ENCODE measurements at regions not wholly inside any gene's neighbourhood (a gene's known extent, or its start where the extent isn't known, plus 50 kb on each side); places are given as distances from the start of the nearest gene placed in this dataset.

DNA sequence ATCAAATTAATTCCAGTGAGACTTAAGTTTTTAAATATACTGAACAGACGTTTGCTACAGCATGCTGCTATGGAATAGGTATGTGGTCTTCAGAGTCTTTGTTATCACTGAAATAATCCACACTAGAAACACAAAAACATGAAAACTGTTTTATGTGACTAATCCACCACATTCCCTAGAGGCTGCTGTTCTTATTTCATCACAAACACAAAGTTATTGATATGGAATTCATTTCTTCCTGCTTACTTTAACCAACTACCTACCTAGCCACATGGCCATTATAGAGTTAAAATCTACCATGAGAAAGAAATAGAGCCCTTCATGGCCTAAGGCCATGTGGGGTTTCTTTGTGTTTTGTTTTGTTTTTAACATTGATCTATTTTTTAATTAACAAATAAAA lies 232.3 kb upstream of the PTGER4 start:
- no peak overlapping the region for H2BK5ac ChIP-seq (ENCODE audit: insufficient read length, low read length)
- H2AFZ ChIP-seq (ENCODE audit: low read length): no peak overlapping the region
- no peak overlapping the region for H3K27ac Mint-ChIP-seq
- H4K5ac ChIP-seq (ENCODE audit: insufficient read length, low read depth, low read length): no peak overlapping the region
- H3K23ac ChIP-seq (ENCODE audit: insufficient read length, low read depth, low read length): no peak overlapping the region
- no peak overlapping the region for H3K4ac ChIP-seq (ENCODE audit: low read depth, low read length)
- H2BK20ac ChIP-seq (ENCODE audit: low read depth, low read length, poor library complexity, severe bottlenecking): no peak overlapping the region
- H3K4me1 ChIP-seq (ENCODE audit: insufficient read depth, low read length): no peaks in the 10 kb centered on the region
- H3K27ac ChIP-seq (ENCODE audit: insufficient read length, low read depth, low read length): no peak overlapping the region
- no peaks in the 10 kb centered on the region for H4K20me1 ChIP-seq (ENCODE audit: control insufficient read depth, insufficient read depth, insufficient read length)
- no peak overlapping the region for H4K91ac ChIP-seq (ENCODE audit: insufficient read length, low read depth, low read length)
- WGBS (ENCODE audit: extremely low coverage, insufficient read length, low lambda C conversion rate): no CpG with 5 or more reads among the region's 1 CpG
- no peak overlapping the region for H3K56ac ChIP-seq (ENCODE audit: insufficient read length, low read depth, low read length)
- no peak overlapping the region for H2BK120ac ChIP-seq (ENCODE audit: low read depth, low read length, poor library complexity, severe bottlenecking)
- peaks cover 1 to 7% of the 10 kb centered on the region in 2 experiments; a peak in 2 of 4 replicates for H3K4me1 Mint-ChIP-seq
- H3K9ac ChIP-seq (ENCODE audit: extremely low read depth, insufficient read length, low read length): no peak overlapping the region
- no peak overlapping the region for H3T11ph ChIP-seq (ENCODE audit: low read length)
- H3K23me2 ChIP-seq (ENCODE audit: insufficient read length, low read depth, low read length, poor library complexity, severe bottlenecking): no peaks in the 10 kb centered on the region
- no peak for DNase-seq
- H3K14ac ChIP-seq (ENCODE audit: insufficient read depth, low read length): no peak overlapping the region
- no peaks in the 10 kb centered on the region; the same call in 1 of the 2 replicates for H3K27me3 Mint-ChIP-seq (ENCODE audit: low read depth)
- no peak overlapping the region for H3K4me3 Mint-ChIP-seq
- no peak overlapping the region for H2BK15ac ChIP-seq (ENCODE audit: low read depth, low read length)
- TF ChIP-seq, protein P1, sequence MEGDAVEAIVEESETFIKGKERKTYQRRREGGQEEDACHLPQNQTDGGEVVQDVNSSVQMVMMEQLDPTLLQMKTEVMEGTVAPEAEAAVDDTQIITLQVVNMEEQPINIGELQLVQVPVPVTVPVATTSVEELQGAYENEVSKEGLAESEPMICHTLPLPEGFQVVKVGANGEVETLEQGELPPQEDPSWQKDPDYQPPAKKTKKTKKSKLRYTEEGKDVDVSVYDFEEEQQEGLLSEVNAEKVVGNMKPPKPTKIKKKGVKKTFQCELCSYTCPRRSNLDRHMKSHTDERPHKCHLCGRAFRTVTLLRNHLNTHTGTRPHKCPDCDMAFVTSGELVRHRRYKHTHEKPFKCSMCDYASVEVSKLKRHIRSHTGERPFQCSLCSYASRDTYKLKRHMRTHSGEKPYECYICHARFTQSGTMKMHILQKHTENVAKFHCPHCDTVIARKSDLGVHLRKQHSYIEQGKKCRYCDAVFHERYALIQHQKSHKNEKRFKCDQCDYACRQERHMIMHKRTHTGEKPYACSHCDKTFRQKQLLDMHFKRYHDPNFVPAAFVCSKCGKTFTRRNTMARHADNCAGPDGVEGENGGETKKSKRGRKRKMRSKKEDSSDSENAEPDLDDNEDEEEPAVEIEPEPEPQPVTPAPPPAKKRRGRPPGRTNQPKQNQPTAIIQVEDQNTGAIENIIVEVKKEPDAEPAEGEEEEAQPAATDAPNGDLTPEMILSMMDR (conservative IDR thresholded peaks at IDR 0.05): no peak
- H4K8ac ChIP-seq (replicated peaks; ENCODE audit: insufficient read length, low read depth, low read length): no peak overlapping the region
- H3K27me3 ChIP-seq (ENCODE audit: insufficient read depth, low read length): no peaks in the 10 kb centered on the region
- no peaks in the 10 kb centered on the region for H3K79me2 ChIP-seq (ENCODE audit: insufficient read depth, low read length)
- H3K36me3 Mint-ChIP-seq (ENCODE audit: insufficient read depth in 1 of 3, low read depth in 3 of 3): peaks cover 0 to 11% (median 0%) of the 10 kb centered on the region in 3 experiments; a peak in 3 of 7 replicates
- H2AK5ac ChIP-seq (ENCODE audit: insufficient read length, low read length): no peak overlapping the region
- no peaks in the 10 kb centered on the region for H3K79me1 ChIP-seq (ENCODE audit: insufficient read depth, low read depth, low read length, poor library complexity, severe bottlenecking)
- peaks cover 10 to 12% of the 10 kb centered on the region in 2 experiments for H3K9me3 Mint-ChIP-seq
- H3K4me2 ChIP-seq (ENCODE audit: insufficient read depth, insufficient read length, low read length): no peak overlapping the region
- H3K18ac ChIP-seq (ENCODE audit: insufficient read length, low read depth, low read length): no peak overlapping the region
- no peaks in the 10 kb centered on the region for H3K9me3 ChIP-seq (ENCODE audit: control insufficient read depth, low read depth, low read length)
- H2BK12ac ChIP-seq (ENCODE audit: insufficient read length, low read depth, low read length): no peak overlapping the region

Measured in H9 (cell line).